ENCODE measurements at regions not wholly inside any gene's neighbourhood (a gene's known extent, or its start where the extent isn't known, plus 50 kb on each side); places are given as distances from the start of the nearest gene placed in this dataset.

GRCh38 chr5:77948476-77948875 is 172.3 kb upstream of the TBCA start:
- H3K4me3 ChIP-seq, result no peak overlapping the region
- no peaks in the 10 kb centered on the region for H3K36me3 ChIP-seq
- H3K4me1 ChIP-seq (ENCODE audit: control insufficient read depth in 1 of 2, low read depth in 2 of 2), result no peaks in the 10 kb centered on the region
- no peak overlapping the region for H3K27ac ChIP-seq
- ATAC-seq (ENCODE audit: insufficient number of reproducible peaks, low FRiP score, low read depth) (no peak), DNase-seq (ENCODE audit: low spot score) (no peak)
- TF ChIP-seq CTCF (IDR thresholded peaks at IDR 0.05), result no peak
- H3K9me3 ChIP-seq, result no peaks in the 10 kb centered on the region
- no peaks in the 10 kb centered on the region for H3K27me3 ChIP-seq (replicated peaks; ENCODE audit: insufficient read depth)

GRCh38 chr5:77947041-77947428 is 170.9 kb upstream of the TBCA start:
- no peaks in the 10 kb centered on the region for H3K27me3 ChIP-seq (replicated peaks; ENCODE audit: insufficient read depth)
- H3K4me3 ChIP-seq, result no peak overlapping the region
- ATAC-seq (ENCODE audit: insufficient number of reproducible peaks, low FRiP score, low read depth), result no peak
- DNase-seq (ENCODE audit: low spot score), result no peak
- no peak overlapping the region for H3K27ac ChIP-seq
- no peaks in the 10 kb centered on the region for H3K4me1 ChIP-seq (ENCODE audit: control insufficient read depth in 1 of 2, low read depth in 2 of 2)
- no peaks in the 10 kb centered on the region for H3K36me3 ChIP-seq
- no peaks in the 10 kb centered on the region for H3K9me3 ChIP-seq
- no peak for TF ChIP-seq CTCF (IDR thresholded peaks at IDR 0.05)

GRCh38 chr5:77946381-77947040 is 170.4 kb upstream of the TBCA start:
- Histone ChIP-seq H3K27ac (no peak overlapping the region), H3K4me3 (no peak overlapping the region), H3K27me3 (replicated peaks; ENCODE audit: insufficient read depth) (no peaks in the 10 kb centered on the region), H3K4me1 (ENCODE audit: control insufficient read depth in 1 of 2, low read depth in 2 of 2) (no peaks in the 10 kb centered on the region), H3K36me3 (no peaks in the 10 kb centered on the region), H3K9me3 (no peaks in the 10 kb centered on the region)
- no peak for TF ChIP-seq CTCF (IDR thresholded peaks at IDR 0.05)
- ATAC-seq (ENCODE audit: insufficient number of reproducible peaks, low FRiP score, low read depth) (no peak), DNase-seq (ENCODE audit: low spot score) (no peak)

- Histone ChIP-seq H3K4me1 (ENCODE audit: control insufficient read depth in 1 of 2, low read depth in 2 of 2) (no peaks in the 10 kb centered on the region), H3K9me3 (no peaks in the 10 kb centered on the region), H3K27me3 (replicated peaks; ENCODE audit: insufficient read depth) (no peaks in the 10 kb centered on the region), H3K4me3 (no peak overlapping the region), H3K27ac (no peak overlapping the region), H3K36me3 (no peaks in the 10 kb centered on the region)
- DNase-seq (ENCODE audit: low spot score) (no peak), ATAC-seq (ENCODE audit: insufficient number of reproducible peaks, low FRiP score, low read depth) (no peak)
- TF ChIP-seq CTCF (IDR thresholded peaks at IDR 0.05), result no peak
Measured at GRCh38 chr5:77945874-77946273, 169.7 kb upstream of the TBCA start.

GRCh38 chr5:77944757-77945340 is 168.7 kb upstream of the TBCA start:
- no peak overlapping the region for H3K4me3 ChIP-seq
- H3K4me1 ChIP-seq (ENCODE audit: control insufficient read depth in 1 of 2, low read depth in 2 of 2), result no peaks in the 10 kb centered on the region
- H3K36me3 ChIP-seq, result no peaks in the 10 kb centered on the region
- no peak overlapping the region for H3K27ac ChIP-seq
- no peak for ATAC-seq (ENCODE audit: insufficient number of reproducible peaks, low FRiP score, low read depth)
- no peaks in the 10 kb centered on the region for H3K27me3 ChIP-seq (replicated peaks; ENCODE audit: insufficient read depth)
- no peaks in the 10 kb centered on the region for H3K9me3 ChIP-seq
- no peak for DNase-seq (ENCODE audit: low spot score)
- TF ChIP-seq CTCF (IDR thresholded peaks at IDR 0.05), result no peak

Data from thoracic aorta (tissue), 2 donors.